Activated B cell treated with CpG ODN at 0.5 μM for 24 hours (primary cell): ENCODE measurements at regions not wholly inside any gene's neighbourhood (a gene's known extent, or its start where the extent isn't known, plus 50 kb on each side); places are given as distances from the start of the nearest gene placed in this dataset.

ENCODE experiments used
- ATAC-seq: fragments of 200-7000 bp; cut with Tn5 transposase; one replicate; pipeline ENCODE4 v1.10.0; 2021; ENCODE audit warnings: low read depth, mild to moderate bottlenecking, moderate library complexity
- CTCF ChIA-PET: fragments of 350-600 bp; sonication (Branson Sonifier 250); formaldehyde crosslinking; loops from one replicate; lab custom pipeline; 2021; ENCODE audit warnings: antibody characterized with exemption; lab: Charles Lee
- POLR2A ChIA-PET: fragments of 350-600 bp; sonication (Branson Sonifier 250); formaldehyde crosslinking; loops from one replicate; lab custom pipeline; 2021; ENCODE audit warnings: antibody characterized with exemption; lab: Charles Lee
- DNase-seq: peaks from one replicate; pipeline ENCODE4 v3.0.0; 2022
- H3K27ac Mint-ChIP-seq: one replicate; pipeline ENCODE4 v1.8.0; 2020; ENCODE audit warnings: mixed read lengths
- H3K27me3 Mint-ChIP-seq: one replicate; pipeline ENCODE4 v1.8.0; 2021; ENCODE audit warnings: mixed read lengths
- H3K36me3 Mint-ChIP-seq: one replicate; pipeline ENCODE4 v1.8.0; 2021; ENCODE audit warnings: low read depth, mixed read lengths
- H3K4me1 Mint-ChIP-seq: one replicate; pipeline ENCODE4 v1.8.0; 2021; ENCODE audit warnings: mixed read lengths
- H3K4me3 Mint-ChIP-seq: one replicate; pipeline ENCODE4 v1.8.0; 2020; ENCODE audit warnings: mild to moderate bottlenecking, mixed read lengths
- H3K9me3 Mint-ChIP-seq: one replicate; pipeline ENCODE4 v1.8.0; 2020; ENCODE audit warnings: mixed read lengths
- intact Hi-C: fragments of 100-400 bp; cut with micrococcal nuclease; formaldehyde crosslinking; loops from one replicate; pipeline ENCODE4 v1.15.1; 2024
- TF ChIP-seq, protein P1 (sequence below): fragments of 200-600 bp; IDR thresholded peaks from one replicate; pipeline ENCODE4 v1.8.0; 2022; ENCODE audit warnings: antibody characterized with exemption, mild to moderate bottlenecking

DNA sequence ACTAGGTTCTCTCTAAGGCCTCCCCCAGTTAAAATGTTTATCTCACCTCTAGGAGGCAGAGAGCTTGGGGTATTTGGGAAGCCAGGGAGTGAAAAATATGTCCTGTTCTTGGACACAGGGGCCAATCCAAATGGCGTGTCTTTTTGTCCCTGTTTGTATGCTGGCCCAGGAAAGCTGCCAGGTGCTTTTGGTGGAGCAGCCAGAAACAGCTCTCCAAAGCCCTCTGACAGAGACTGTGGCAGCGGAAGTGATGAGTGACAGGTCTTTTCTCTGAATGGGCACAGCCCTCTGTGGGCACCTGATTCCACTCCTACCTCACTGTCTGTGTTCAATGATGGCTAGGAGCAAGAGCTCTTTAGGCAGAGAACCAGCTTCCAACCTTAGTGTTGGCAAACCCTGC, 106.4 kb upstream of the KIRREL3 start:
- TF ChIP-seq, protein P1, sequence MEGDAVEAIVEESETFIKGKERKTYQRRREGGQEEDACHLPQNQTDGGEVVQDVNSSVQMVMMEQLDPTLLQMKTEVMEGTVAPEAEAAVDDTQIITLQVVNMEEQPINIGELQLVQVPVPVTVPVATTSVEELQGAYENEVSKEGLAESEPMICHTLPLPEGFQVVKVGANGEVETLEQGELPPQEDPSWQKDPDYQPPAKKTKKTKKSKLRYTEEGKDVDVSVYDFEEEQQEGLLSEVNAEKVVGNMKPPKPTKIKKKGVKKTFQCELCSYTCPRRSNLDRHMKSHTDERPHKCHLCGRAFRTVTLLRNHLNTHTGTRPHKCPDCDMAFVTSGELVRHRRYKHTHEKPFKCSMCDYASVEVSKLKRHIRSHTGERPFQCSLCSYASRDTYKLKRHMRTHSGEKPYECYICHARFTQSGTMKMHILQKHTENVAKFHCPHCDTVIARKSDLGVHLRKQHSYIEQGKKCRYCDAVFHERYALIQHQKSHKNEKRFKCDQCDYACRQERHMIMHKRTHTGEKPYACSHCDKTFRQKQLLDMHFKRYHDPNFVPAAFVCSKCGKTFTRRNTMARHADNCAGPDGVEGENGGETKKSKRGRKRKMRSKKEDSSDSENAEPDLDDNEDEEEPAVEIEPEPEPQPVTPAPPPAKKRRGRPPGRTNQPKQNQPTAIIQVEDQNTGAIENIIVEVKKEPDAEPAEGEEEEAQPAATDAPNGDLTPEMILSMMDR, result no peak
- POLR2A ChIA-PET, result no interaction called here
- no peak overlapping the region for H3K4me3 Mint-ChIP-seq
- no peak overlapping the region for H3K27ac Mint-ChIP-seq
- no peaks in the 10 kb centered on the region for H3K36me3 Mint-ChIP-seq
- ATAC-seq (no peak), DNase-seq (no peak)
- no peaks in the 10 kb centered on the region for H3K9me3 Mint-ChIP-seq
- intact Hi-C loops, result no loop called here
- CTCF ChIA-PET, result no interaction called here
- no peaks in the 10 kb centered on the region for H3K27me3 Mint-ChIP-seq
- no peaks in the 10 kb centered on the region for H3K4me1 Mint-ChIP-seq

- no peak overlapping the region for H3K4me3 Mint-ChIP-seq
- CTCF ChIA-PET, result no interaction called here
Observed at GRCh38 chr11:127105593-127106541, 105.3 kb upstream of the KIRREL3 start.

GRCh38 chr11:127103586-127104388, 103.2 kb upstream of the KIRREL3 start:
- TF ChIP-seq, protein P1, result no peak
- H3K36me3 Mint-ChIP-seq, result no peaks in the 10 kb centered on the region
- no peaks in the 10 kb centered on the region for H3K9me3 Mint-ChIP-seq
- no peak for ATAC-seq
- DNase-seq, result no peak
- H3K4me3 Mint-ChIP-seq, result no peak overlapping the region
- intact Hi-C loops, result no loop called here
- no peaks in the 10 kb centered on the region for H3K27me3 Mint-ChIP-seq
- ChIA-PET CTCF (no interaction called here), POLR2A (no interaction called here)
- H3K27ac Mint-ChIP-seq, result no peak overlapping the region
- H3K4me1 Mint-ChIP-seq, result no peaks in the 10 kb centered on the region

More at GRCh38 chr11:127105593-127106541, 105.3 kb upstream of the KIRREL3 start:
- TF ChIP-seq, protein P1, result no peak
- Mint-ChIP-seq H3K27me3 (no peaks in the 10 kb centered on the region), H3K9me3 (no peaks in the 10 kb centered on the region), H3K27ac (no peak overlapping the region), H3K4me1 (no peaks in the 10 kb centered on the region), H3K36me3 (no peaks in the 10 kb centered on the region)
- POLR2A ChIA-PET, result no interaction called here
- intact Hi-C loops, result no loop called here
- no peak for ATAC-seq
- no peak for DNase-seq

- intact Hi-C loops, result no loop called here
- ChIA-PET CTCF (no interaction called here), POLR2A (no interaction called here)
- Mint-ChIP-seq H3K27ac (no peak overlapping the region), H3K4me3 (no peak overlapping the region), H3K4me1 (no peaks in the 10 kb centered on the region), H3K9me3 (no peaks in the 10 kb centered on the region), H3K36me3 (no peaks in the 10 kb centered on the region), H3K27me3 (no peaks in the 10 kb centered on the region)
- TF ChIP-seq, protein P1, result no peak
- DNase-seq (no peak), ATAC-seq (no peak)
Observed at GRCh38 chr11:127098684-127099083, 98.1 kb upstream of the KIRREL3 start.

- POLR2A ChIA-PET, result no interaction called here
- intact Hi-C loops, result no loop called here
- Mint-ChIP-seq H3K9me3 (no peaks in the 10 kb centered on the region), H3K27ac (no peak overlapping the region), H3K4me3 (no peak overlapping the region), H3K36me3 (no peaks in the 10 kb centered on the region), H3K27me3 (no peaks in the 10 kb centered on the region), H3K4me1 (no peaks in the 10 kb centered on the region)
- ATAC-seq (no peak), DNase-seq (no peak)
- TF ChIP-seq, protein P1, result no peak
- CTCF ChIA-PET, result no interaction called here
Observed at GRCh38 chr11:127080735-127081134, 80.2 kb upstream of the KIRREL3 start.
